ENCODE measurements at regions not wholly inside any gene's neighbourhood (a gene's known extent, or its start where the extent isn't known, plus 50 kb on each side); places are given as distances from the start of the nearest gene placed in this dataset.

DNA sequence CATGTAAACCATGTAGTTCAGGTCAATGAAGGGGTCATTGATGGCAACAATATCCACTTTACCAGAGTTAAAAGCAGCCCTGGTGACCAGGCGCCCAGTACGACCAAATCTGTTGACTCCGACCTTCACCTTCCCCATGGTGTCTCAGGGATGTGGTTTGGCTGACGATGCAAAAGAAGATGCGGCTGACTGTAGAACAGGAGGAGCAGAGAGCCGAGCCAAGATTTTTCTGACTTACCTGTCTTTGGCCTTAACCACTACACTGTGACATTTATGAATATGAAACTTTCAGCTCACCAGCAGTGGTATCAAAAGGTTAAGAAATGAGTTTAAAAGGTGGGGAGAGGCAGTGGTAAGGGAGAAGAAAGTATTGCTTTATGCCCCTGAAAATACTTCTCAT lies 309.8 kb downstream of the BCOR start:
- TF ChIP-seq, protein P1, sequence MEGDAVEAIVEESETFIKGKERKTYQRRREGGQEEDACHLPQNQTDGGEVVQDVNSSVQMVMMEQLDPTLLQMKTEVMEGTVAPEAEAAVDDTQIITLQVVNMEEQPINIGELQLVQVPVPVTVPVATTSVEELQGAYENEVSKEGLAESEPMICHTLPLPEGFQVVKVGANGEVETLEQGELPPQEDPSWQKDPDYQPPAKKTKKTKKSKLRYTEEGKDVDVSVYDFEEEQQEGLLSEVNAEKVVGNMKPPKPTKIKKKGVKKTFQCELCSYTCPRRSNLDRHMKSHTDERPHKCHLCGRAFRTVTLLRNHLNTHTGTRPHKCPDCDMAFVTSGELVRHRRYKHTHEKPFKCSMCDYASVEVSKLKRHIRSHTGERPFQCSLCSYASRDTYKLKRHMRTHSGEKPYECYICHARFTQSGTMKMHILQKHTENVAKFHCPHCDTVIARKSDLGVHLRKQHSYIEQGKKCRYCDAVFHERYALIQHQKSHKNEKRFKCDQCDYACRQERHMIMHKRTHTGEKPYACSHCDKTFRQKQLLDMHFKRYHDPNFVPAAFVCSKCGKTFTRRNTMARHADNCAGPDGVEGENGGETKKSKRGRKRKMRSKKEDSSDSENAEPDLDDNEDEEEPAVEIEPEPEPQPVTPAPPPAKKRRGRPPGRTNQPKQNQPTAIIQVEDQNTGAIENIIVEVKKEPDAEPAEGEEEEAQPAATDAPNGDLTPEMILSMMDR (IDR thresholded peaks at IDR 0.05; ENCODE audit: low read depth, low read length, missing input control): no peak
- TF ChIP-seq, protein P2, sequence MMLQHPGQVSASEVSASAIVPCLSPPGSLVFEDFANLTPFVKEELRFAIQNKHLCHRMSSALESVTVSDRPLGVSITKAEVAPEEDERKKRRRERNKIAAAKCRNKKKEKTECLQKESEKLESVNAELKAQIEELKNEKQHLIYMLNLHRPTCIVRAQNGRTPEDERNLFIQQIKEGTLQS (IDR thresholded peaks at IDR 0.05): no peak
